Ishikawa (cell line): ENCODE measurements at regions not wholly inside any gene's neighbourhood (a gene's known extent, or its start where the extent isn't known, plus 50 kb on each side); places are given as distances from the start of the nearest gene placed in this dataset.

Source experiments
- CEBPB ChIP-seq: IDR thresholded peaks from 2 replicates; pipeline ENCODE4 v1.6.1; 2012
- CREB1 ChIP-seq: IDR thresholded peaks from 2 replicates; pipeline ENCODE4 v1.6.1; 2012; ENCODE audit warnings: low read depth
- EGR1 ChIP-seq: IDR thresholded peaks from 2 replicates; pipeline ENCODE4 v1.6.1; 2012
- EP300 ChIP-seq: IDR thresholded peaks from 2 replicates; pipeline ENCODE4 v1.6.1; 2012; ENCODE audit warnings: borderline replicate concordance
- FOXM1 ChIP-seq: IDR thresholded peaks from 2 replicates; pipeline ENCODE4 v1.6.1; 2012; ENCODE audit warnings: low read depth, borderline replicate concordance
- MAX ChIP-seq: IDR thresholded peaks from 2 replicates; pipeline ENCODE4 v1.6.1; 2012
- NFIC ChIP-seq: IDR thresholded peaks from 2 replicates; pipeline ENCODE4 v1.6.1; 2012
- RAD21 ChIP-seq: IDR thresholded peaks from 2 replicates; pipeline ENCODE4 v1.6.1; 2012; ENCODE audit warnings: low read depth
- REST ChIP-seq: IDR thresholded peaks from 2 replicates; pipeline ENCODE4 v1.6.1; 2012; ENCODE audit warnings: low read depth, mild to moderate bottlenecking
- TAF1 ChIP-seq: IDR thresholded peaks from 2 replicates; pipeline ENCODE4 v1.6.1; 2012; ENCODE audit warnings: low read depth, mild to moderate bottlenecking
- TCF12 ChIP-seq: IDR thresholded peaks from 2 replicates; pipeline ENCODE4 v1.6.1; 2012; ENCODE audit warnings: low read depth
- TEAD4 ChIP-seq: IDR thresholded peaks from 2 replicates; pipeline ENCODE4 v1.6.1; 2012
- USF1 ChIP-seq: IDR thresholded peaks from 2 replicates; pipeline ENCODE4 v1.6.1; 2012
- YY1 ChIP-seq: IDR thresholded peaks from 2 replicates; pipeline ENCODE4 v1.6.1; 2012; ENCODE audit warnings: low read depth
- ZBTB7A ChIP-seq: IDR thresholded peaks from 2 replicates; pipeline ENCODE4 v1.6.1; 2012; ENCODE audit warnings: low read depth

GRCh38 chr11:15326520-15326919, 211.8 kb downstream of the INSC start:
- no peak for TF ChIP-seq TCF12
- TF ChIP-seq ZBTB7A, result no peak
- TF ChIP-seq RAD21, result no peak

- TF ChIP-seq TCF12 (no peak), RAD21 (peak; percentile 90)
These were observed 213.1 kb downstream of the INSC start for GRCh38 chr11:15327786-15328231.

GRCh38 chr11:15333407-15333806, 218.7 kb downstream of the INSC start:
- no peak for TF ChIP-seq ZBTB7A

- no peak for TF ChIP-seq ZBTB7A
- TF ChIP-seq MAX, result no peak
- no peak for TF ChIP-seq USF1
- no peak for TF ChIP-seq TCF12
- TF ChIP-seq YY1, result no peak
- TF ChIP-seq CREB1, result no peak
- no peak for TF ChIP-seq EP300
- no peak for TF ChIP-seq CEBPB
- no peak for TF ChIP-seq FOXM1
- TF ChIP-seq TEAD4, result no peak
- TF ChIP-seq REST, result no peak
- TF ChIP-seq NFIC, result no peak
- TF ChIP-seq RAD21, result no peak
- TF ChIP-seq TAF1, result no peak
- no peak for TF ChIP-seq EGR1
These were observed 220.0 kb downstream of the INSC start for GRCh38 chr11:15334766-15335165.

GRCh38 chr11:15336021-15336420, 221.3 kb downstream of the INSC start:
- TF ChIP-seq EP300, result no peak

GRCh38 chr11:15339302-15339701, 224.6 kb downstream of the INSC start:
- no peak for TF ChIP-seq MAX
- TF ChIP-seq EGR1, result no peak
- TF ChIP-seq TCF12, result no peak
- no peak for TF ChIP-seq TEAD4
- no peak for TF ChIP-seq NFIC
- TF ChIP-seq EP300, result no peak
- TF ChIP-seq CREB1, result no peak
- TF ChIP-seq CEBPB, result no peak
- TF ChIP-seq YY1, result no peak
- TF ChIP-seq FOXM1, result no peak
- no peak for TF ChIP-seq RAD21
- no peak for TF ChIP-seq ZBTB7A
- no peak for TF ChIP-seq REST
- no peak for TF ChIP-seq USF1
- no peak for TF ChIP-seq TAF1

GRCh38 chr11:15341587-15341986, 226.9 kb downstream of the INSC start:
- TF ChIP-seq TCF12, result no peak

GRCh38 chr11:15342163-15342562, 227.4 kb downstream of the INSC start:
- TF ChIP-seq REST, result no peak
- TF ChIP-seq EGR1, result no peak
- no peak for TF ChIP-seq TCF12
- TF ChIP-seq CEBPB, result no peak
- TF ChIP-seq ZBTB7A, result no peak
- no peak for TF ChIP-seq NFIC
- TF ChIP-seq EP300, result no peak
- no peak for TF ChIP-seq TEAD4
- TF ChIP-seq RAD21, result no peak
- TF ChIP-seq FOXM1, result no peak
- no peak for TF ChIP-seq YY1
- no peak for TF ChIP-seq CREB1
- TF ChIP-seq MAX, result no peak
- TF ChIP-seq USF1, result no peak
- no peak for TF ChIP-seq TAF1
